Ascending aorta (tissue), 2 donors: ENCODE measurements at regions not wholly inside any gene's neighbourhood (a gene's known extent, or its start where the extent isn't known, plus 50 kb on each side); places are given as distances from the start of the nearest gene placed in this dataset.

ENCODE experiments used
- DNase-seq, 2 donors: peaks; one replicate each; pipeline ENCODE4 v3.0.0-alpha.2; 2019; ENCODE audit warnings: low spot score in 2 of 2
- H3K27ac ChIP-seq, 2 donors: fragments of 200-600 bp; sonication (generic); one replicate each; pipeline ENCODE4 v1.5.1; 2016 to 2017; ENCODE audit warnings: mild to moderate bottlenecking in 1 of 2
- H3K27me3 ChIP-seq: fragments of 200-600 bp; sonication (generic); one replicate; pipeline ENCODE4 v1.5.1; 2017
- H3K36me3 ChIP-seq, 2 donors: fragments of 200-600 bp; sonication (generic); one replicate each; pipeline ENCODE4 v1.5.1; 2016
- H3K4me1 ChIP-seq, 2 donors: fragments of 200-600 bp; sonication (generic); one replicate each; pipeline ENCODE4 v1.5.1; 2016 to 2017; ENCODE audit warnings: mild to moderate bottlenecking in 1 of 2
- H3K4me3 ChIP-seq, 2 donors: fragments of 200-600 bp; sonication (generic); one replicate each; pipeline ENCODE4 v1.5.1; 2016 to 2017; ENCODE audit warnings: mild to moderate bottlenecking in 1 of 2
- H3K9me3 ChIP-seq, 2 donors: fragments of 200-600 bp; sonication (generic); one replicate each; pipeline ENCODE4 v1.5.1; 2016
- CTCF ChIP-seq, 3 experiments: fragments of 200-600 bp in 2 of 3; fragments of 450-650 bp in 1 of 3; sonication (generic) in 2 of 3; IDR thresholded peaks; one replicate each; pipeline ENCODE4 v1.5.1; 2016 to 2019; ENCODE audit warnings: antibody characterized with exemption in 3 of 3, mild to moderate bottlenecking in 1 of 3, moderate library complexity in 1 of 3
- intact Hi-C: fragments of 100-400 bp; cut with DNase I; formaldehyde crosslinking; loops from one replicate; pipeline ENCODE4 v1.15.1; 2023

GRCh38 chr13:99033814-99034213, 56.0 kb upstream of the DOCK9 start:
- H3K4me1 ChIP-seq = no peaks in the 10 kb centered on the region
- intact Hi-C loops = loop anchor here (5.0 kb wide), 1 partner anchor 192 kb away; no protein-coding TSS in a partner anchor
- H3K9me3 ChIP-seq = no peaks in the 10 kb centered on the region
- H3K27me3 ChIP-seq = no peaks in the 10 kb centered on the region
- peak in 2 of 3 experiments; percentile 28 to 56 for TF ChIP-seq CTCF (IDR thresholded peaks at IDR 0.05)
- no peak overlapping the region for H3K4me3 ChIP-seq
- DNase-seq = no peak
- no peak overlapping the region for H3K27ac ChIP-seq
- no peaks in the 10 kb centered on the region for H3K36me3 ChIP-seq

- H3K9me3 ChIP-seq = no peaks in the 10 kb centered on the region
- no peak overlapping the region for H3K27ac ChIP-seq
- no peaks in the 10 kb centered on the region for H3K4me1 ChIP-seq
- no peaks in the 10 kb centered on the region for H3K27me3 ChIP-seq
- intact Hi-C loops = loop anchor here (5.0 kb wide), 1 partner anchor 192 kb away; no protein-coding TSS in a partner anchor
- TF ChIP-seq CTCF (IDR thresholded peaks at IDR 0.05) = no peak
- H3K36me3 ChIP-seq = no peaks in the 10 kb centered on the region
- H3K4me3 ChIP-seq = no peak overlapping the region
- DNase-seq = no peak
Observed at GRCh38 chr13:99034333-99035085, 56.6 kb upstream of the DOCK9 start.

GRCh38 chr13:99035715-99036114, 57.9 kb upstream of the DOCK9 start:
- Histone ChIP-seq H3K9me3 (no peaks in the 10 kb centered on the region), H3K36me3 (no peaks in the 10 kb centered on the region), H3K4me1 (no peaks in the 10 kb centered on the region), H3K27me3 (no peaks in the 10 kb centered on the region), H3K27ac (no peak overlapping the region), H3K4me3 (no peak overlapping the region)
- intact Hi-C loops = no loop called here
- DNase-seq = no peak
- no peak for TF ChIP-seq CTCF (IDR thresholded peaks at IDR 0.05)

GRCh38 chr13:99037756-99038155, 59.9 kb upstream of the DOCK9 start:
- TF ChIP-seq CTCF (IDR thresholded peaks at IDR 0.05) = no peak
- Histone ChIP-seq H3K27me3 (no peaks in the 10 kb centered on the region), H3K36me3 (no peaks in the 10 kb centered on the region), H3K4me1 (no peaks in the 10 kb centered on the region), H3K4me3 (no peak overlapping the region), H3K27ac (no peak overlapping the region), H3K9me3 (no peaks in the 10 kb centered on the region)
- intact Hi-C loops = no loop called here
- no peak for DNase-seq

GRCh38 chr13:99039718-99040280, 61.9 kb upstream of the DOCK9 start:
- Histone ChIP-seq H3K4me3 (no peak overlapping the region), H3K27ac (no peak overlapping the region), H3K36me3 (no peaks in the 10 kb centered on the region), H3K9me3 (no peaks in the 10 kb centered on the region), H3K4me1 (no peaks in the 10 kb centered on the region), H3K27me3 (no peaks in the 10 kb centered on the region)
- no peak for TF ChIP-seq CTCF (IDR thresholded peaks at IDR 0.05)
- intact Hi-C loops = no loop called here
- no peak for DNase-seq
